DMS114 treated with DMSO at 0.1 percent for 48 hours (cell line): ENCODE measurements at regions not wholly inside any gene's neighbourhood (a gene's known extent, or its start where the extent isn't known, plus 50 kb on each side); places are given as distances from the start of the nearest gene placed in this dataset.
"Not testable (repeated sequence)": the region's sequence is repeated elsewhere in the genome, so short reads cannot be mapped to it uniquely, and the experiment has no call there.

Source experiments
- DNase-seq: peaks from one replicate; lab custom pipeline; 2025; ENCODE audit not compliant: unreplicated experiment; lab: John Stamatoyannopoulos, UW

DNA sequence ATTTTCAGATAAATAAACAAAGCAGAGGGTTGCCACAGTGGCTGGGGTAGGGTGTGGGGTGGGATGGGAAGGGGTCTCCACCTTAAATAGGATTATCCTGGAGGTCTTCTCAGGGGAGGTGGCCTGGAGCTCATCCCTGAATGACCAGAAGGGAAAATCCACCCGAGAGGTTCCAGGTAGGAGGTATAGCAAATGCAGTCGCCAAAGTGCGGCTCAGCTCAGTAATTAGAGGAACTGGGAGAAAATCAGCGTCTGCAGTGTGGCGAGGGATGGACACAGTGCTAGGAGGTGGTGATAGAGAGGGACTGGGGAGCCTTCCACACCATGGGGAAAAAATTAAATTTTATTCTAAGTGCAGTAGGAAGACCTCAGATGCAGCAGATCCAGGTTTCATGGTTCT lies 584.5 kb downstream of the MATN1 start:
- no peak for DNase-seq

DNA sequence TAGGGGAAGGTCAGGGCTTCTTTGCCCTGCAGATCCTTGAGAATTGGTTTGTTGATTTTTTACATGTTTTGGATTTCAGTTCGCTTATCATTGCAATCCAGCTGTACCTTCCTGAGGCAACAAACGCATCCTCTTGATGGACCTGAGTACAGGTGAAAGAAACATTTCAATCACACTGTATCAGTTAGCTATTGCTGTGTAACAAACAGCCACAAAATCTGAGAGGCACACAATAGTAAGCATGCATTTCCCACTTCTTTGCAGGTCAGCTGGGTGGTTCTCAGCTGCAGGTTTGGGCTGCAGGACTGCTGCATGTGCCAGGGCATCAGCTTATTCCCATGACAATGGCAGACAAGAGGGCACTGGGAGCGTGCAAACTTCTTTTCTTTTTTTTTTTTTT lies 586.4 kb downstream of the MATN1 start:
- DNase-seq: no peak

DNA sequence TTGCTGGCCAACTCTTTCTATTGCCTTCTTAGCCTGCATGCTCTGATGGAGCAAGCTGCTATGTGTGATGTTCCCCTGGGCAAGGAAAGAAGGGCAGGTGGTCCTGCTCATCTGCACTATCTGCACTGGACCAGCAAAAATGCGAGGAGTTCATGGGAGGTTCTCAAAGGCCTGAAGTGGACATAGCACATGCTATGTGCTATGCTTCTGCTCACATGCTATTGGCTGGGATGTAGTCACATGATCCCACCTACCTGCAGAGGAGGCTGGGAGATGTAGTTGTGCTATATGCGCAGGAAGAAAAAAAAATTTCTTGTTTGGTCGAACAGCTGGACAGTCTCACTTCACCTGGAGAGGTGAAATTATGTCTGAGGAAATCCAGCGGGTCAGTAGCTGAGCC lies 587.7 kb downstream of the MATN1 start:
- DNase-seq: no peak

DNA sequence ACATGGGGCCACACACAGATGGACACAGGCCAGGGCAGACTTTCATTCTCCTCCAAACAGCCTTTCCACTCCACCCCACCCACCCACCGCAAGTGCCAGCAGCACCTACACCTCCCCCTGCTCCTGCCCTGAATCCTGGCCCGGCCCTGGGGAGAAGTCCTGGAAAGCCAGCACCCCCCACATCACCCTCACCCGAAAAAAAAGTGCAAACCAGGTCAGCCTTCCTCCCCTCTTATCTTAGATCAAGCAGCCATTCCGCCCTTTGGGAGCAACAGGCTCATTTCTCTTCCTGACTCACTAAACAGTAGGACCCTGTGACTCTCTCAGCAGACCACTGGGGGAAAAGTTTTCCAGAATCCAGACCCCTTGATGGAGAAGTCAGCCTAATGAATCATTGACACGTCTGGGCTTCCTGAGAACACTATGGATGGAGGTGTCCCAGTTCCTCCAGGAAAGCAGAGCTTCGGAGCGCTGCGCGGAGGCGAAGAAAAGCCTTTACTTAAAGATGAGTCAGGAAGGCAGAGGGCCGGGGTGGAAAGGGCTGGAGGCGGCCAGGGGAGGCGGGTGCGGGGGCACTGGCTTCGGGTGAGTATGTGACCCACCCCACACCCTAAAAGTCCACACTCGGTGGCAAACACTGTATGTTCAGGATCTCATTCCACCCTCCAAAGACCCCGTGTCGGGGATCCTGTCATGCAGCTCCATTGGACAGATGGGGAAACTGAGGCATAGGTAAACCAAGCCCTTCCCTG lies 588.7 kb downstream of the MATN1 start:
- DNase-seq: no peak

DNA sequence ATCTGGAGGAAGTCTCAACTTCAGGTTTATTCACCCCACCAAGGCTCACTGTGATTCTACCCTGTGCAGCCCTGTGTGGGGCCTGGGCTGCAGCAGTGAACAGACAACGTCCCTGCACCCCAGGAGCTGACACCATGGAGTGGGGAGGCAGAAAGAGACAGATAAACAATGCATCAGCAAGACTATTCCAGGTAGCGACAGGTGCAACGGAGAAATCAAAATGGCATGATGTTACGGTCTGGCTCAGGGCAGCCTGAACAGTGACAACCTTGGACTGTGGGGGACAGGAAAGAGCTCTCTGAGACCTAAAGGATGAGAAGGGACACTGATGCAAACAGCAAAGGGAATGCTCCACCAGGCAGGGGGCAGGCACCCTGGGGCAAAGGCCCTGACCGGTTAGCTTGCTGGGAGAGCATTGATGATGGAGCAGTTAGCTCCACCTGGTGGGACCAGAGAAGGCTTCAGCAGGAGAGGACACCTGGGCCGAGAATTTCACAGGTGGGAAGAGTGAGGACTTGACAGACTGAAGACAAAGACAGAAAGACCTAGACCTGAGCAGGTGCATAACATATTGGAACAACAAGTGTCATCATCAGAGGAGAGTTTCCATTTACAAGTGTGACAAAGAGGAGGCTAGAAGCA lies 589.9 kb downstream of the MATN1 start:
- no peak for DNase-seq

DNA sequence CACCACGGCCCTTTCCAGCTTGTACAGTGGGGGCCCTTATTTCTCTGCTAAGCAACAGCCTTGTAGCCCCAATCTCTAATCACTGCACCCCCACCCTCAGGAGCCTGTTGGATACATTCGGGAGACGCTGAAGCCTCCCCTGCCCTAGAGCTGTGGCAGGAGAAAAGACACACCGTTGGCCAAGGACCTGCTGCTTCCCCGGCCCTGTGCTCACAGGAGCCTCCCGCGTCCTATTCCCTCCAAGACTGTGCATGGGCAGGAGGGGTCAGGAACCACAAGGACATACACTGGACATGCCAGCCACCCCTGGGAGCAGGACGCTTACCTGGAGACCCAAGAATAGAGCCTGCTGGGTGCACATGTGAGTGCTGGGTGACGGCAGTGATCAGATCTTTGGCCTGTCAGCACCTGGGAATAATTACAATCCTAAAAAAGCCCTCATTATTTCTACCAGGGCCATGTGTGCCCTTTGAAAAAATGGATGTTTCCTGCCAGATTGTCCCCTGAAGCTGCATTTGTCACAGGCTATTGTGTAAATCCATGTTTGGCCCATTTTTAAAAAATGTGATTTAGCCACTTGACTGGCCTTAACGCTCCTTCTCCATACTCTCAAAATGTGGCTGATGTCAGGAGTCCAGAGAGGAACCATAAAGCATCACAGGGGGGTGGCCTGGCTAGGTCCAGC lies 590.6 kb downstream of the MATN1 start:
- no peak for DNase-seq

DNA sequence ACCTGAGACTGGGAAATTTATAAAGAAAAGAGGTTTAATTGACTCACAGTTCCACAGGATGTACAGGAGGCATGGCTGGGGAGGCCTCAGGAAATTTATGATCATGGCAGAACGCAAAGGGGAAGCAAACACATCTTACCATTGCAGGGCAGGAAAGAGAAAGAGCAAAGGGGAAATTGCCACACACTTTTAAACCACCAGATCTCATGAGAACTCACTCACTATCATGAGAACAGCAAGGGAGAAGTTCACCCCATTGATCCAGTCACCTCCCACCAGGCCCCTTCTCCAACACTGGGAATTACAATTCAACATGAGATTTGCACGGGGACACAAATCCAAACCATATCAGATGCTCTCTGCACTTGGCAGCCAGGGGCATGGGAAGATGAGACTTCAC lies 592.8 kb downstream of the MATN1 start:
- not testable (repeated sequence) for DNase-seq

DNA sequence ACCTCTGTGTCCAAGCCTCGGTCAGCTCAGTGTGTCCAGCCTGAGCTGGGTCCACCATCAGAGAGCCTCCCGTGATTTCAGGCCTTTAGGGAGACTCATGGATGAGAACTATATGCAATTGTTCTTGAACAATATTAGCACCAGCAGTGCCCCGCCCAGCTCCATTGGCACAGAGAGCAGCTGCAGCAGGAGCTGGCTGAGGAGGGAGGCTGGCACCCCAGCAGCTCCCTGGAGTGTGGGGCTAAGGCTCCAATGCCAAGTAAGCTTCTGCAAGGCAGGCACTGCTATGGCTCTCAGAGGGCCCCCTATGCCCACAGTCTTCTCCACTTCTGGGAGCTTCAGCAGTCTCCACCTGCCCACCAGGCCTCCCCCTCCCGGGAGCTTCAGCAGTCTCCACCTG lies 593.3 kb downstream of the MATN1 start:
- DNase-seq: no peak

DNA sequence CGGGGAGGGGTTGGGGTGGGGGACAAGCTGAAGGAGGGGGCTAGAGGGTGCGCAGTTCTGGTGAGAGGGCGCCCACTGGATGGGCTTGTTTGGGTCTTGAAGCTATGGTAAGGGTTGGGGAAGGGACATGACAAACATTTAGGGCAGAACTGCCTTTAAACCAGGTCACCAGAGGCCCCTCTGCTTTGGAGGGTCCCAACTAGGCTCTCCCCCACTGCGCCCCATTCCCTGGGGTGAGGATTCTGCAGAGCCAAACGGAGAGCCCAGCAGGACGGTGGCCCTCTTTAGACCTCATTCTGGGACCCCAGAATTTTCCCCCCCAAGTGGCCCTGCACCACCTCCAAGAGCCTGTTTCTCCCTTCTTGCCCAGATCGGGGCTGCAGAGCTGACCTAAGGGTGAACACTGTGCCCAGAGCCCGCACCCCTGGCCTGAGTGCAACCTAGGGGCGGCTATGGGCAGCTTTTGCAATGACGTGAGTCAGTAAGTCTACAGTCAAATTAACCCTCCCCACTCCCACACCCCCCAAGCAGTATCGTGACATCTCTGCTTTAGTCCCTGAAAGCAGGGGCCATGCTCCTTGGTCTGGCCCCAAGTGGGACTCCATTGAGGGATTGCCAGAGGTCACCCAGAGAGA lies 593.8 kb downstream of the MATN1 start:
- DNase-seq: no peak

DNA sequence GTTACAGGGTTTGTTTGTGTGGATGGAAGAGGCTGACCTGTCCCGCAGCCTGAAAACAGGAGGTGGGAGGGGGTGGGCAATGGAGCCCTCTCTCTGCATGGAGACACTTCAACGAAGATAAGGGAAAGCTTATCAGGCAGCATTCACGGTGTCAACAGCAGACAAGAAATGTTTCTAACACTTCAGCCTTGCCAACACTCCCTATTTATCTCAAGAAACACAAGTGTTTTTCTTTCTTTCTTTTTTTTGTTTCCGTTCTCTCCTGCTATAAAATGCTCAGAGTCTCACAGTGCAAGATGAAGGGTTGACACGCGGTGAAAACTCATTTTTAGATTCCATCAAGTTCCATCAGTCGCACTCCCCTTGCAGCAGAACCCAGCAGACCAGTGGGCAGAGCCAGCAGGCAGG lies 594.4 kb downstream of the MATN1 start:
- DNase-seq: no peak

DNA sequence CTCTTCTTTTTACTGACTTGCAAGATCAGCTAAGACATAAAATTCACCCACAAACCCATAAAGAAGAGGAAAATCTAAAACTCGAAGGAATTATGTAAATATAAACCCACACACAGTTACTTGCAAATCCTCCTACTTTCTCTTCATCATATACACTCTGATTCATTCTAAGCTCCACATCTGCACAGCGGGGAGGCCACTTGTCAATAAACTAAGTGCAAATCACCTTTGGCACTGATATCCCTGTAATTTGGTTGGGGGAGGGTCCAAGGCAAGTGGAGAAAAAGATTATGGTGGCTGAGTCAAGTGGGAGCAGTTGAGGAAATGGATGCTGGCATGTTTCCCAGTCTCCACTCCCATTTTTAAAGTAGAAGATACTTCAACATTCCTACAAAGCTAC lies 596.5 kb downstream of the MATN1 start:
- DNase-seq: no peak

DNA sequence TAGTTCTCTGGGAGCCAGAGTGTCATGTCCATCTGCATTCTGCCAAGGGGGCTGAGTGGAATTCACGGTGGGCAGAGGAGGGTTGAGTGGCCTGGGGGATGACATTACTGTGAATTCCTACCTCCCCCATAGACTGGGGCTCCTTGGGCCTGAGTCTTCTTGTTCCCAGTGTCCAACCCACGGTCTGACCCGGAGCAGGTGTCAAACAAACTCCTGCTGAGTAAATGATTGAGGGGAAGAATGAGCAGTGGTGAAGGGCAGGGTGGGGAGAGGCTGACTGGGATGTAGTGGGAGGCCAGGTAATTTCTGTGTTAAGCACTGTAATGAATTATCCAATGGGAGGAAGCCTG lies 597.6 kb downstream of the MATN1 start:
- DNase-seq: no peak

DNA sequence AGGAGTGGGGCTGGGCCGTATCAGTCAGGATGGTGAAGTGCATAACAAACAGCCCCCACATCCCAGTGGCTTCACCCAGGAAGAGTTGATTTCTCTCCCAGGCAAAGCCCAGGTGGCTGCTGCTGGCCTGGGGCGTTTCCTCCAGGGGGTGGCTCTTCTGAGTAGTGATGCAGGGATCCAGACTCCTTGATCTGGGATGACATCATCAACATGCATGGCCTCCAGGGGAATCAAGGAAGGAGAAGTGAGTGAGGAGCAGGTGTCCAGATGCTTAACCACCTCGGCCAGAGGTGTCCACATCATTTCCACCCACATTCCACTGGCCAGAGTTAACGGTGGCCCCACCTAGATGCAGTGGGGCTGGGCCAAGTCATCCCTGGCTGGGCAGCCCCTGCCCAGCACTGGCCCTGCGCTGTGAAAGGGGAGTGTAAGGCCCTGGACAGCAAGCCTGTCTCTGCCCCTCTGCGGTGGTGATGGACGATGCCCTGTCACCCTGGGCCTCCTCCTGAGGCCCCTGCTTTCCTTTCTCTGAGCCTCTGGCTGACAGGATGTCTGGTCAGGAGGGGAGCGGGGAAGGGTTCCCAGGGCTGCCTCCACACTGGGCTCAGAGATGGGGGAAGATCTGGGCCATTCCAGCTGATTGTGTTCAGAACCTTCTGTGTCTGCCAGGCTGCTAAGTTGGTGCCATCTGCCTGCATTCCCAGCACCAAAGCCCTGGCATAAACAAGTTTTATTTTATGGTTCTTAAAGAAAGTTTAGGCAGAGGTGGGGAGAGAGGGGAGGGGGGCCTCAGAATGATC lies 598.2 kb downstream of the MATN1 start:
- DNase-seq: no peak

DNA sequence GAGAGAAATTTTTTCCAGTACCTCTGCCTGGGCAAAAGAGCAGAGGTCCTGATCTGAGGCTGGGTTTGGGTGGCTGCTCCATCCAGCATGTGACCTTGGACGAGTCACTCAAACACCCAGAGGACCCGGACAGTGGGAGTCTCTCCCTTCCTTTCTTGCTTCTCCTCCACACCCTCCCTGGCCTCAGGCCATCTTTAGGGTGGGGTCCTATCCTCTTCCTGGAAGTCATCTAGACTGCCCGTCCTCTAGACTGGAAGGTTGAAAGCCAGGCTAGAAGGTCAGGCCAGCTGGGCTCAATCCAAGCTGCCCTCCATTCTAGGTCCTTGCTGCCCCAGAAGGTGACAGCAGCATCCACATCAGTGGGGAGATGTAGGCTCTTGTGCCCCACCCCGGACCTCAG lies 599.5 kb downstream of the MATN1 start:
- DNase-seq: no peak

DNA sequence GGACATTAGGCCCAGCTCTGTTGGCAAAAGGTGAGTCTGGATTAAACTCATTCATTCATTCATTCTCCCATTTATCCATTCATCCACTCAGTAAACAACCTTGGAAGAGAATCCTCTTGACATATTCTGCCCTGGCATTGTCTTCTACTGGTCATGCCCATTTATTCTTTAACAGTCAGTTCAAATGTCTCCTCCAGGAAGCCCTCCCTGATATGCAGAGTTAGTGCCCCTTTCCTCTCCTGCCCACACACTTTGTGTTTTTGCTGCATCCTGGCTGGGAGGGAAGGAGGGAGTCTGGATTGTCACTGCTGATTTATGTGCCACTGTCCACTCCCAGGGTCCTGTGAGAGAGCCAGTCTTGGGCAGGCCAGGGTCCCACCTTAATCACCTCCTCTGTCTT lies 600.3 kb downstream of the MATN1 start:
- no peak for DNase-seq

DNA sequence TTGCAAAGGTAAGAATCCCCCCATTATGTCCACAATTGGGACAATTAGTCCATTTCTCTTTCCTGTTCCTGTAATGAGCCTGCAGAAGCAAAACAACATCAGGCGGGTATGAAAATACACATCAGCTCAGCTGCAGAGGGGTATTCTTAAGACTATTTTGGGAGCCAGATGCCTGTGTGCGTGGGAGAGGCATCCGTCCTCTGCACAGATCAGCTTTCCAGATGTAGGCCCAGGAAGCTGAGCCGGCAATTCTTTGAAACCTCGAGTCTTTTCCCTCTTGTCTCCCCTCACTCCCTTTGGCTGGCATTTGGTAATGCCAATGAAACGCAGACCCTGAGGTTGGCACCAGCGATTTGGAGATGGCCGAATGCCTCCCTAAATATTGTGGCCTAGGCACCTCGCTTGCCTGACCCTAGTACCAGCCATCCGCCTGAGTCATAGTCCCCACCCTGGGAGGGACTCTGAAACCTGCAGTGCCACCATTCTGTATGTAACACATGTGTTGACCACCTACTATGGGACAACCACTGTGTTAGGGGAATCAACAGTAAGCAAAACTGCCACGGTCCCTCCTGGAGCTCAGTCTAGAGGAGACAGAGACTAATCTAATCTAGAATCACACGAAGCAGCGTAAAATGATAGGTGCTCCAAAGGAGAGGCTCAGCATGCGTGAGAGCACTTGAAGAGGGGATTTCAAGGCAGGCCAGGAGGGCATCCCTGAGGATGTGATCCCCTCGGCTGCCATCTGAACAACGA lies 603.0 kb downstream of the MATN1 start:
- no peak for DNase-seq

DNA sequence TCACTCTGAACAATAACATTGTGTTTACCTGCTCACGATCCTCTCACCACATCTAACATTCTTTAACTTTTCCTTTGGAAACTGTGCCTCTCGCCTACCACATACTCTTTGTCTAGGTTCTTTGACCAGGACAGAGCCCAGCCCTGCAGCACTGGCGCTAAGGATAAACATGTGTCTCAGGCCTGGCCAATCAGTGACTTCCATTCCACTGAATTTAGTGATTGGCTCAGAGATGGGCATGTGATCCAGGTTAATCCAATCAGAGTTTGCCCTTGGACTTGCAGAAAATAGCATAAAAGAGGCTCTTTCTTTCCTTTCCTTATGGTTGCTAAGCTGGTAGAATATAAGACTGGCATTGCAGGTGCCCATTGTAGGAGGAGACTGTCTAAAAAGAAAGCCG lies 605.7 kb downstream of the MATN1 start:
- no peak for DNase-seq

DNA sequence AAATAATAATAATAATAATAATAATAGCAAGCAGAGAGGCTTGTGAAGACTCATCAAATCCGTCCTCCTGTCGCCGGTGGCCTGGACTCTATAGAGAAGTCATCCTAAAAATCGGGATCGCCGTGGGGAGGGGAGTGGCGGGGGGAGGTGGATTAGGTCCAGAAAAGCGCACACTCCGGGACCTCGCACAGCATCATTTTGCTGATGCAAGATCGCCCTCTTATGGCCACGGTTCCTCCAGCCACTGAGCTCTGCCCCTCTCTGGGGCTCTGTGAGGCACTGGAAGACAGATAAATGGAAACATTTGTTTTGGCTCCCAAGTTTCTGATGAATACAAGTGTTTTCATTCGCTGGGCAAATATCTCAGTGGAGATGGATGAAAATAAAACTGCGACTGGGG lies 612.0 kb downstream of the MATN1 start:
- peak; percentile 29 for DNase-seq

DNA sequence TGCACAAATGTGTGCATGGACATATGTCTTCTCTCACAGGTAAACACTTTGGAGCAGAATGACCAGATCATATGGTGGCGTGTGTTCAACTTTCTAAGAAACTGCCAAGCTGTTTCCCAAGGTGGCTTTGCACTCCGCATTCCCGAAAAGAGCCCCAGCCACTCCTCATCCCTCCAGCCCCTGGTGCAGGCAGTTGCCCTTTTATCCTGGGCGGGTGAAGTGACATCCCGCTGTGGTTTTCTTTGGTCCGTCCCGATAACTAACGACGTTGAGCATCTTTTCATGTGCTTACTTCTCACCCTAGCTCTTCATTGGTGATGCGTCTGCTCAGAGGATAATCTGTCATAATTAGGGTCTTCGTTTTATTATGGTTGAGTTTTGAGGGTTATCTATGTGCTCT lies 612.5 kb downstream of the MATN1 start:
- no peak for DNase-seq

DNA sequence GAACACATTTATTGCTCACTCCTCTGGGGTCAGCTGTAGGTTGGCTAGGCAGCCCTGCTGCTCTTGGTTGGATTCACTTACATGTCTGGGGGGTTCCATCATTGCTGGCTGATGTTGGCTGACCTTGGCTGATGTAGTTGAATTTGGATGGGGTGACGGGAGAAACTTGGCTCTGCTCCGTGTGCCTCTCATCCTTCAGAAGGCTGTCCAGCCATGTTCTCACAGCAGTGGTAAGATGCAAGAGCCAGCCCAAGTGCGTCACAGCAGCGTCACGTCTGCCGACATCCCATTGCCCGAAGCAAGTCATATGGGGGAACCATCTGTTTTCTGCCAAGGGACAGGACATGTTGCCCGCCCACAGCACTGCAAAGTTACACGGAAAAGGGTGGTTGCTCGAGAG lies 613.5 kb downstream of the MATN1 start:
- DNase-seq: no peak

DNA sequence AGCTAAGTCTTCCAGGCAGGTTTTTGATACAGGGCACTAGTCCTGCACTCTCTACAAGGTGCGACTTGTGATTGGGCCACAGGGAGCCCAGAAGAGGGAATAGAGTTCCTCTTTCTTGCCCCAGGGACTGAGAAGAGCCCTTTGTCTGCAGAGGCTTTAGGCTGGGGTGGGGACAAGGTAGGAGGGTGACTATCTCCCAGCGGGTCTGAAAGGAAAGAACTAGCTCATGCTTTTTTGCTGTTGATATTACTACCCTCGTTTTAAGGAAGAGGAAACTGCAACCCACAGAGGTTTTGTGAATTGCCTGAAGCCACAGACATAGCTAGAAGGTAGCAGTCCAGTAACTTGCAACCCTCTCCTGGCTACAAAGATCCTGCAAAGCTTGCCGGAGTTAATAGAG lies 615.2 kb downstream of the MATN1 start:
- no peak for DNase-seq
